Neuronal stem cell (in vitro differentiated cells): ENCODE measurements at regions not wholly inside any gene's neighbourhood (a gene's known extent, or its start where the extent isn't known, plus 50 kb on each side); places are given as distances from the start of the nearest gene placed in this dataset.

Experiments used
- DNase-seq: peaks from one replicate; pipeline ENCODE4 v3.0.0-alpha.2; 2013; ENCODE audit warnings: low spot score
- H2AFZ ChIP-seq: one replicate; pipeline ENCODE4 v1.6.1; 2013; ENCODE audit warnings: mild to moderate bottlenecking, low read length, inconsistent platforms
- H2AK5ac ChIP-seq: 2 replicates; pipeline ENCODE4 v1.6.1; 2013; ENCODE audit warnings: low read depth, mild to moderate bottlenecking, inconsistent platforms, low read length, moderate library complexity, mixed read lengths
- H2BK120ac ChIP-seq: 2 replicates; pipeline ENCODE4 v1.6.1; 2013; ENCODE audit warnings: low read depth, mild to moderate bottlenecking, inconsistent platforms, low read length, moderate library complexity, mixed read lengths
- H2BK12ac ChIP-seq: one replicate; pipeline ENCODE4 v1.6.1; 2013; ENCODE audit warnings: low read length, inconsistent platforms
- H2BK15ac ChIP-seq: 2 replicates; pipeline ENCODE4 v1.6.1; 2013; ENCODE audit warnings: mild to moderate bottlenecking, low read length, inconsistent platforms, mixed read lengths
- H2BK5ac ChIP-seq: one replicate; pipeline ENCODE4 v1.6.1; 2013; ENCODE audit warnings: inconsistent platforms, mild to moderate bottlenecking, low read length, moderate library complexity
- H3K14ac ChIP-seq: one replicate; pipeline ENCODE4 v1.6.1; 2013; ENCODE audit warnings: low read length, inconsistent platforms
- H3K18ac ChIP-seq: 2 replicates; pipeline ENCODE4 v1.6.1; 2013; ENCODE audit warnings: low read length, inconsistent platforms
- H3K23ac ChIP-seq: 2 replicates; pipeline ENCODE4 v1.6.1; 2013; ENCODE audit warnings: low read depth, mild to moderate bottlenecking, mixed read lengths, low read length, inconsistent platforms; ENCODE audit not compliant: poor library complexity
- H3K27ac ChIP-seq: replicated peaks from 3 replicates; pipeline ENCODE4 v1.5.1; 2013; ENCODE audit warnings: low read length, inconsistent platforms
- H3K27me3 ChIP-seq, 3 experiments: 2 replicates each; pipeline ENCODE4 v1.6.1; 2013; ENCODE audit warnings: low read length in 3 of 3, mild to moderate bottlenecking in 2 of 3, inconsistent platforms in 1 of 3, low read depth in 1 of 3, mixed read lengths in 1 of 3, moderate library complexity in 1 of 3; ENCODE audit not compliant: control insufficient read depth in 3 of 3, insufficient read depth in 3 of 3
- H3K36me3 ChIP-seq, 2 donors: replicated peaks in 1 of 2; 2 replicates each; pipeline ENCODE4 v1.6.1; 2013; ENCODE audit warnings: low read length in 2 of 2; ENCODE audit not compliant: control insufficient read depth in 2 of 2, insufficient read depth in 2 of 2
- H3K4ac ChIP-seq: 2 replicates; pipeline ENCODE4 v1.6.1; 2013; ENCODE audit warnings: inconsistent platforms, mild to moderate bottlenecking, low read length, moderate library complexity
- H3K4me1 ChIP-seq, 2 donors: 1 replicate in 1 of 2; 2 replicates in 1 of 2; pipeline ENCODE4 v1.6.1; 2013; ENCODE audit warnings: low read length in 2 of 2, low read depth in 1 of 2; ENCODE audit not compliant: control insufficient read depth in 2 of 2, insufficient read depth in 1 of 2
- H3K4me2 ChIP-seq: one replicate; pipeline ENCODE4 v1.6.1; 2013; ENCODE audit warnings: mild to moderate bottlenecking, low read length, inconsistent platforms; ENCODE audit not compliant: insufficient read depth, poor library complexity, severe bottlenecking
- H3K4me3 ChIP-seq, 2 donors: 2 replicates each; pipeline ENCODE4 v1.5.1; 2013; ENCODE audit warnings: low read length in 2 of 2, mild to moderate bottlenecking in 2 of 2, inconsistent platforms in 1 of 2, moderate library complexity in 1 of 2
- H3K79me1 ChIP-seq: one replicate; pipeline ENCODE4 v1.6.1; 2013; ENCODE audit warnings: low read depth, mild to moderate bottlenecking, inconsistent platforms, low read length, moderate library complexity
- H3K9ac ChIP-seq: one replicate; pipeline ENCODE4 v1.6.1; 2013; ENCODE audit warnings: mild to moderate bottlenecking, low read depth, low read length, inconsistent platforms; ENCODE audit not compliant: poor library complexity
- H3K9me3 ChIP-seq, 2 donors: replicated peaks in 1 of 2; 2 replicates each; pipeline versions ENCODE3 to v1.6.1; 2013; ENCODE audit warnings: low read length in 2 of 2, mild to moderate bottlenecking in 2 of 2, inconsistent platforms in 1 of 2, low read depth in 1 of 2, mixed read lengths in 1 of 2, moderate library complexity in 1 of 2; ENCODE audit not compliant: control insufficient read depth in 2 of 2, insufficient read depth in 1 of 2
- H4K8ac ChIP-seq: one replicate; pipeline ENCODE4 v1.6.1; 2013; ENCODE audit warnings: low read depth, mild to moderate bottlenecking, inconsistent platforms, low read length, moderate library complexity
- H4K91ac ChIP-seq: one replicate; pipeline ENCODE4 v1.6.1; 2013; ENCODE audit warnings: low read length, low read depth, mild to moderate bottlenecking, inconsistent platforms; ENCODE audit not compliant: poor library complexity
- WGBS, 2 donors: extraction: QIAGEN DNeasy Blood & Tissue Kit; methylation state at CpG; one replicate each; pipeline ENCODE4 v1.1.7; 2013; ENCODE audit warnings: missing lambda C conversion rate in 2 of 2, mixed read lengths in 1 of 2; ENCODE audit not compliant: insufficient read length in 2 of 2, insufficient replicate concordance in 1 of 2; ENCODE audit errors: extremely low coverage in 2 of 2; 5-methylcytosine and 5-hydroxymethylcytosine counted together

GRCh38 chr9:79057576-79057975, 514.2 kb upstream of the TLE4 start:
- Histone ChIP-seq H3K27ac (no peak overlapping the region), H2BK15ac (no peak overlapping the region), H3K4me1 (no peaks in the 10 kb centered on the region), H2BK12ac (no peak overlapping the region), H2AK5ac (no peak overlapping the region), H3K4me3 (no peak overlapping the region), H3K4me2 (no peak overlapping the region), H3K23ac (no peak overlapping the region), H3K14ac (no peak overlapping the region), H2AFZ (no peak overlapping the region), H4K8ac (no peak overlapping the region), H4K91ac (no peak overlapping the region), H3K18ac (no peak overlapping the region), H3K9me3 (no peaks in the 10 kb centered on the region), H3K9ac (no peak overlapping the region), H2BK5ac (no peak overlapping the region), H2BK120ac (no peak overlapping the region), H3K4ac (no peak overlapping the region), H3K27me3 (no peaks in the 10 kb centered on the region), H3K79me1 (no peaks in the 10 kb centered on the region), H3K36me3 (no peaks in the 10 kb centered on the region)
- DNase-seq = no peak

- no peak overlapping the region for H2BK120ac ChIP-seq
- H2AFZ ChIP-seq = no peak overlapping the region
- no peaks in the 10 kb centered on the region for H3K27me3 ChIP-seq
- no peak overlapping the region for H3K4ac ChIP-seq
- no peak for DNase-seq
- H3K9ac ChIP-seq = no peak overlapping the region
- H4K8ac ChIP-seq = no peak overlapping the region
- no peaks in the 10 kb centered on the region for H3K9me3 ChIP-seq
- no peaks in the 10 kb centered on the region for H3K4me1 ChIP-seq
- no peaks in the 10 kb centered on the region for H3K36me3 ChIP-seq
- H3K23ac ChIP-seq = no peak overlapping the region
- H3K79me1 ChIP-seq = no peaks in the 10 kb centered on the region
- no peak overlapping the region for H3K27ac ChIP-seq
- no peak overlapping the region for H3K18ac ChIP-seq
- H2BK12ac ChIP-seq = no peak overlapping the region
- H3K4me3 ChIP-seq = no peak overlapping the region
- no CpG with 5 or more reads among the region's 1 CpG for WGBS, 2 donors
- H2BK5ac ChIP-seq = no peak overlapping the region
- no peak overlapping the region for H3K14ac ChIP-seq
- no peak overlapping the region for H2BK15ac ChIP-seq
- H4K91ac ChIP-seq = no peak overlapping the region
- H3K4me2 ChIP-seq = no peak overlapping the region
- no peak overlapping the region for H2AK5ac ChIP-seq
Measured at GRCh38 chr9:79060766-79061165, 511.0 kb upstream of the TLE4 start.

- no peak overlapping the region for H2AK5ac ChIP-seq
- H2BK15ac ChIP-seq = no peak overlapping the region
- no peak overlapping the region for H3K4me3 ChIP-seq
- H3K4me2 ChIP-seq = no peak overlapping the region
- WGBS, 2 donors = no CpG with 5 or more reads among the region's 7 CpGs
- no peak overlapping the region for H2BK12ac ChIP-seq
- H3K23ac ChIP-seq = no peak overlapping the region
- H3K36me3 ChIP-seq = no peaks in the 10 kb centered on the region
- H3K79me1 ChIP-seq = no peaks in the 10 kb centered on the region
- no peak overlapping the region for H3K9ac ChIP-seq
- H4K91ac ChIP-seq = no peak overlapping the region
- H2BK120ac ChIP-seq = no peak overlapping the region
- no peak overlapping the region for H3K18ac ChIP-seq
- H3K4ac ChIP-seq = no peak overlapping the region
- no peak overlapping the region for H3K14ac ChIP-seq
- DNase-seq = no peak
- H3K27ac ChIP-seq = no peak overlapping the region
- no peak overlapping the region for H2BK5ac ChIP-seq
- H2AFZ ChIP-seq = no peak overlapping the region
- no peaks in the 10 kb centered on the region for H3K27me3 ChIP-seq
- H4K8ac ChIP-seq = no peak overlapping the region
- no peaks in the 10 kb centered on the region for H3K4me1 ChIP-seq
- H3K9me3 ChIP-seq = no peaks in the 10 kb centered on the region
Measured at GRCh38 chr9:79061752-79062616, 509.8 kb upstream of the TLE4 start.

GRCh38 chr9:79073201-79073600, 498.6 kb upstream of the TLE4 start:
- no peak overlapping the region for H3K9ac ChIP-seq
- H3K14ac ChIP-seq = no peak overlapping the region
- H3K9me3 ChIP-seq = no peaks in the 10 kb centered on the region
- no peak for DNase-seq
- no peaks in the 10 kb centered on the region for H3K36me3 ChIP-seq
- WGBS, 2 donors = no CpG with 5 or more reads among the region's 3 CpGs
- H3K27ac ChIP-seq = no peak overlapping the region
- no peak overlapping the region for H2BK12ac ChIP-seq
- H2AK5ac ChIP-seq = no peak overlapping the region
- no peak overlapping the region for H3K4me3 ChIP-seq
- no peaks in the 10 kb centered on the region for H3K79me1 ChIP-seq
- H2BK5ac ChIP-seq = no peak overlapping the region
- no peak overlapping the region for H3K4me2 ChIP-seq
- no peak overlapping the region for H2AFZ ChIP-seq
- H3K4me1 ChIP-seq = peaks cover 0 to 3% of the 10 kb centered on the region in 2 donors
- H4K91ac ChIP-seq = no peak overlapping the region
- H3K18ac ChIP-seq = no peak overlapping the region
- H3K4ac ChIP-seq = no peak overlapping the region
- no peak overlapping the region for H2BK120ac ChIP-seq
- no peaks in the 10 kb centered on the region for H3K27me3 ChIP-seq
- no peak overlapping the region for H2BK15ac ChIP-seq
- no peak overlapping the region for H4K8ac ChIP-seq
- H3K23ac ChIP-seq = no peak overlapping the region
